NCI-H345 (cell line): ENCODE measurements at regions not wholly inside any gene's neighbourhood (a gene's known extent, or its start where the extent isn't known, plus 50 kb on each side); places are given as distances from the start of the nearest gene placed in this dataset.

Source experiments
- DNase-seq: peaks from one replicate; lab custom pipeline; 2025; lab: John Stamatoyannopoulos, UW

- DNase-seq: no peak
Measured at GRCh38 chr9:11722957-11723356, 970.2 kb upstream of the TYRP1 start.

- DNase-seq: no peak
Measured at GRCh38 chr9:11726659-11727058, 966.5 kb upstream of the TYRP1 start.

GRCh38 chr9:11735391-11735790 lies 957.8 kb upstream of the TYRP1 start:
- no peak for DNase-seq

GRCh38 chr9:11742471-11742870 lies 950.7 kb upstream of the TYRP1 start:
- DNase-seq: no peak

GRCh38 chr9:11743356-11743755 lies 949.8 kb upstream of the TYRP1 start:
- no peak for DNase-seq

GRCh38 chr9:11749396-11749795 lies 943.8 kb upstream of the TYRP1 start:
- DNase-seq: no peak

- no peak for DNase-seq
Measured at GRCh38 chr9:11755951-11756350, 937.2 kb upstream of the TYRP1 start.

- DNase-seq: no peak
Measured at GRCh38 chr9:11757408-11757807, 935.8 kb upstream of the TYRP1 start.

GRCh38 chr9:11758016-11758415 lies 935.2 kb upstream of the TYRP1 start:
- no peak for DNase-seq

GRCh38 chr9:11779971-11780370 lies 913.2 kb upstream of the TYRP1 start:
- DNase-seq: no peak

- DNase-seq: no peak
Measured at GRCh38 chr9:11792870-11793269, 900.3 kb upstream of the TYRP1 start.

GRCh38 chr9:11794984-11795383 lies 898.2 kb upstream of the TYRP1 start:
- no peak for DNase-seq

GRCh38 chr9:11805969-11806368 lies 887.2 kb upstream of the TYRP1 start:
- DNase-seq: no peak

- no peak for DNase-seq
Measured at GRCh38 chr9:11821306-11821975, 871.7 kb upstream of the TYRP1 start.

GRCh38 chr9:11828201-11828600 lies 865.0 kb upstream of the TYRP1 start:
- no peak for DNase-seq

GRCh38 chr9:11833056-11833455 lies 860.1 kb upstream of the TYRP1 start:
- DNase-seq: no peak

- DNase-seq: no peak
Measured at GRCh38 chr9:11868795-11869194, 824.4 kb upstream of the TYRP1 start.

- DNase-seq: no peak
Measured at GRCh38 chr9:11871852-11872251, 821.3 kb upstream of the TYRP1 start.

GRCh38 chr9:11872471-11872870 lies 820.7 kb upstream of the TYRP1 start:
- DNase-seq: no peak

- no peak for DNase-seq
Measured at GRCh38 chr9:11874414-11874813, 818.8 kb upstream of the TYRP1 start.

- no peak for DNase-seq
Measured at GRCh38 chr9:11892401-11892800, 800.8 kb upstream of the TYRP1 start.

- no peak for DNase-seq
Measured at GRCh38 chr9:11893331-11893730, 799.9 kb upstream of the TYRP1 start.

GRCh38 chr9:11894136-11894535 lies 799.0 kb upstream of the TYRP1 start:
- DNase-seq: no peak

- DNase-seq: no peak
Measured at GRCh38 chr9:11902610-11903009, 790.6 kb upstream of the TYRP1 start.

- no peak for DNase-seq
Measured at GRCh38 chr9:11915699-11916098, 777.5 kb upstream of the TYRP1 start.
